Suprapubic skin (tissue), 4 donors: ENCODE measurements at regions not wholly inside any gene's neighbourhood (a gene's known extent, or its start where the extent isn't known, plus 50 kb on each side); places are given as distances from the start of the nearest gene placed in this dataset.

ENCODE experiments used
- DNase-seq, 2 donors: peaks; one replicate each; pipeline ENCODE4 v3.0.0-alpha.2; 2019; ENCODE audit warnings: low spot score in 2 of 2
- H3K27ac ChIP-seq: fragments of 200-600 bp; sonication (generic); one replicate; pipeline ENCODE4 v1.5.1; 2019
- H3K27me3 ChIP-seq: fragments of 200-600 bp; sonication (generic); one replicate; pipeline ENCODE4 v1.5.1; 2019
- H3K36me3 ChIP-seq: fragments of 200-600 bp; sonication (generic); one replicate; pipeline ENCODE4 v1.5.1; 2019
- H3K4me1 ChIP-seq: fragments of 200-600 bp; sonication (generic); one replicate; pipeline ENCODE4 v1.5.1; 2019
- H3K4me3 ChIP-seq: fragments of 200-600 bp; sonication (generic); one replicate; pipeline ENCODE4 v1.5.1; 2019; ENCODE audit warnings: mild to moderate bottlenecking
- H3K9me3 ChIP-seq: fragments of 200-600 bp; sonication (generic); one replicate; pipeline ENCODE4 v1.5.1; 2019
- CTCF ChIP-seq, 2 donors: fragments of 200-600 bp in 1 of 2; fragments of 450-650 bp in 1 of 2; sonication (generic) in 1 of 2; IDR thresholded peaks; one replicate each; pipeline ENCODE4 v1.5.1; 2016 to 2019; ENCODE audit warnings: antibody characterized with exemption in 2 of 2, mild to moderate bottlenecking in 1 of 2, moderate library complexity in 1 of 2
- EP300 ChIP-seq: sonication (generic); formaldehyde crosslinking; IDR thresholded peaks from one replicate; pipeline ENCODE4 v1.6.1; 2017; ENCODE audit warnings: antibody characterized with exemption
- POLR2A ChIP-seq, 2 donors: fragments of 450-650 bp; IDR thresholded peaks; one replicate each; pipeline ENCODE4 v1.6.1; 2017; ENCODE audit warnings: antibody characterized with exemption in 2 of 2, mild to moderate bottlenecking in 2 of 2, moderate library complexity in 2 of 2
- POLR2AphosphoS5 ChIP-seq, 3 donors: sonication (generic); formaldehyde crosslinking; IDR thresholded peaks; one replicate each; pipeline ENCODE4 v1.6.1; 2017; ENCODE audit warnings: antibody characterized with exemption in 3 of 3
- WGBS: methylation state at CpG from one replicate; pipeline ENCODE4 v1.1.5; 2018; 5-methylcytosine and 5-hydroxymethylcytosine counted together

GRCh38 chr1:163523375-163524029 is 201.7 kb downstream of the NUF2 start:
- no peaks in the 10 kb centered on the region for H3K4me1 ChIP-seq
- DNase-seq = no peak
- WGBS = 93% methylated on average over 7 of the region's 7 CpGs
- no peak overlapping the region for H3K4me3 ChIP-seq
- no peaks in the 10 kb centered on the region for H3K9me3 ChIP-seq
- no peaks in the 10 kb centered on the region for H3K36me3 ChIP-seq
- no peak for TF ChIP-seq CTCF (IDR thresholded peaks at IDR 0.05)
- no peak for TF ChIP-seq EP300
- no peak for TF ChIP-seq POLR2AphosphoS5 (IDR thresholded peaks at IDR 0.05)
- no peak for TF ChIP-seq POLR2A (IDR thresholded peaks at IDR 0.05)
- no peaks in the 10 kb centered on the region for H3K27me3 ChIP-seq
- H3K27ac ChIP-seq = no peak overlapping the region

- Histone ChIP-seq H3K4me3 (no peak overlapping the region), H3K36me3 (no peaks in the 10 kb centered on the region), H3K27me3 (no peaks in the 10 kb centered on the region), H3K9me3 (no peaks in the 10 kb centered on the region), H3K27ac (no peak overlapping the region), H3K4me1 (no peaks in the 10 kb centered on the region)
- TF ChIP-seq POLR2A (IDR thresholded peaks at IDR 0.05) = no peak
- TF ChIP-seq CTCF (IDR thresholded peaks at IDR 0.05) = peak in 1 of 2 donors; percentile 44
- DNase-seq = no peak
- 39% methylated on average over 2 of the region's 2 CpGs for WGBS
Observed at GRCh38 chr1:163528710-163529348, 207.1 kb downstream of the NUF2 start.

- H3K27me3 ChIP-seq = no peaks in the 10 kb centered on the region
- no peaks in the 10 kb centered on the region for H3K4me1 ChIP-seq
- no peak overlapping the region for H3K4me3 ChIP-seq
- no peak for DNase-seq
- no peak overlapping the region for H3K27ac ChIP-seq
- TF ChIP-seq CTCF (IDR thresholded peaks at IDR 0.05) (no peak), POLR2A (IDR thresholded peaks at IDR 0.05) (no peak), EP300 (no peak), POLR2AphosphoS5 (IDR thresholded peaks at IDR 0.05) (no peak)
- no peaks in the 10 kb centered on the region for H3K36me3 ChIP-seq
- 83% methylated on average over 2 of the region's 2 CpGs for WGBS
- no peaks in the 10 kb centered on the region for H3K9me3 ChIP-seq
Observed at GRCh38 chr1:163531345-163531744, 209.6 kb downstream of the NUF2 start.

GRCh38 chr1:163535401-163535800 is 213.6 kb downstream of the NUF2 start:
- Histone ChIP-seq H3K27ac (no peak overlapping the region), H3K4me3 (no peak overlapping the region), H3K27me3 (no peaks in the 10 kb centered on the region), H3K36me3 (no peaks in the 10 kb centered on the region), H3K4me1 (no peaks in the 10 kb centered on the region), H3K9me3 (no peaks in the 10 kb centered on the region)
- DNase-seq = no peak
- WGBS = 73% methylated on average over 5 of the region's 5 CpGs
- no peak for TF ChIP-seq EP300
- no peak for TF ChIP-seq POLR2AphosphoS5 (IDR thresholded peaks at IDR 0.05)
- TF ChIP-seq POLR2A (IDR thresholded peaks at IDR 0.05) = no peak

- no peak for DNase-seq
Observed at GRCh38 chr1:163535807-163536206, 214.1 kb downstream of the NUF2 start.

More at GRCh38 chr1:163535807-163536206, 214.1 kb downstream of the NUF2 start:
- no peaks in the 10 kb centered on the region for H3K4me1 ChIP-seq
- no peaks in the 10 kb centered on the region for H3K9me3 ChIP-seq
- H3K27me3 ChIP-seq = no peaks in the 10 kb centered on the region
- WGBS = 72% methylated on average over 3 of the region's 3 CpGs
- H3K36me3 ChIP-seq = no peaks in the 10 kb centered on the region
- no peak overlapping the region for H3K4me3 ChIP-seq
- TF ChIP-seq POLR2AphosphoS5 (IDR thresholded peaks at IDR 0.05) = no peak
- no peak for TF ChIP-seq CTCF (IDR thresholded peaks at IDR 0.05)
- no peak for TF ChIP-seq EP300
- no peak for TF ChIP-seq POLR2A (IDR thresholded peaks at IDR 0.05)
- H3K27ac ChIP-seq = no peak overlapping the region
